Inferior parietal cortex (tissue), 1 donor: ENCODE measurements at regions not wholly inside any gene's neighbourhood (a gene's known extent, or its start where the extent isn't known, plus 50 kb on each side); places are given as distances from the start of the nearest gene placed in this dataset.

Experiments
- DNase-seq: peaks from one replicate; pipeline ENCODE4 v3.0.0-alpha.2; 2016; ENCODE audit errors: extremely low spot score

- DNase-seq = no peak
Measured at GRCh38 chr7:52897288-52897687, 138.1 kb upstream of the POM121L12 start.

- DNase-seq = no peak
Measured at GRCh38 chr7:52877240-52877639, 158.2 kb upstream of the POM121L12 start.

- DNase-seq = no peak
Measured at GRCh38 chr7:52876402-52876801, 159.0 kb upstream of the POM121L12 start.

- no peak for DNase-seq
Measured at GRCh38 chr7:52863652-52864051, 171.8 kb upstream of the POM121L12 start.

- no peak for DNase-seq
Measured at GRCh38 chr7:52862321-52862720, 173.1 kb upstream of the POM121L12 start.

- no peak for DNase-seq
Measured at GRCh38 chr7:52857367-52857766, 178.1 kb upstream of the POM121L12 start.

GRCh38 chr7:52854681-52855080 is 180.8 kb upstream of the POM121L12 start:
- no peak for DNase-seq

- no peak for DNase-seq
Measured at GRCh38 chr7:52851547-52851946, 183.9 kb upstream of the POM121L12 start.

GRCh38 chr7:52843436-52843835 is 192.0 kb upstream of the POM121L12 start:
- DNase-seq = no peak

- no peak for DNase-seq
Measured at GRCh38 chr7:52842202-52842900, 193.1 kb upstream of the POM121L12 start.

GRCh38 chr7:52838981-52839411 is 196.4 kb upstream of the POM121L12 start:
- DNase-seq = no peak

GRCh38 chr7:52831321-52831720 is 204.1 kb upstream of the POM121L12 start:
- DNase-seq = no peak

- DNase-seq = no peak
Measured at GRCh38 chr7:52830801-52831200, 204.6 kb upstream of the POM121L12 start.

- DNase-seq = no peak
Measured at GRCh38 chr7:52826515-52827265, 208.7 kb upstream of the POM121L12 start.

- no peak for DNase-seq
Measured at GRCh38 chr7:52825611-52826010, 209.8 kb upstream of the POM121L12 start.

- no peak for DNase-seq
Measured at GRCh38 chr7:52811537-52811936, 223.9 kb upstream of the POM121L12 start.

GRCh38 chr7:52799817-52800216 is 235.6 kb upstream of the POM121L12 start:
- no peak for DNase-seq

GRCh38 chr7:52797801-52798200 is 237.6 kb upstream of the POM121L12 start:
- DNase-seq = no peak

GRCh38 chr7:52794621-52795020 is 240.8 kb upstream of the POM121L12 start:
- DNase-seq = no peak

GRCh38 chr7:52791176-52791700 is 244.2 kb upstream of the POM121L12 start:
- DNase-seq = no peak

GRCh38 chr7:52786174-52786573 is 249.3 kb upstream of the POM121L12 start:
- DNase-seq = no peak

GRCh38 chr7:52782348-52782747 is 253.1 kb upstream of the POM121L12 start:
- no peak for DNase-seq

GRCh38 chr7:52781250-52781649 is 254.2 kb upstream of the POM121L12 start:
- no peak for DNase-seq
